GM10248 (cell line): ENCODE measurements at regions not wholly inside any gene's neighbourhood (a gene's known extent, or its start where the extent isn't known, plus 50 kb on each side); places are given as distances from the start of the nearest gene placed in this dataset.

Source experiments
- CTCF ChIA-PET: fragments of 300-600 bp; sonication (Branson Sonifier 250); formaldehyde crosslinking; extraction: SDS; loops from one replicate; lab custom pipeline; 2021; ENCODE audit warnings: antibody characterized with exemption; lab: Yijun Ruan, JAX
- POLR2A ChIA-PET: fragments of 350-650 bp; sonication (Branson Sonifier 250); formaldehyde crosslinking; extraction: SDS; loops from one replicate; lab custom pipeline; 2020; ENCODE audit warnings: antibody characterized with exemption; lab: Yijun Ruan, JAX
- DNase-seq: peaks from one replicate; pipeline ENCODE4 v3.0.0; 2012; ENCODE audit errors: extremely low spot score
- CTCF ChIP-seq: IDR thresholded peaks from 2 replicates; pipeline ENCODE4 v1.5.1; 2012; ENCODE audit warnings: mild to moderate bottlenecking, low read depth; ENCODE audit errors: extremely low read depth, missing control alignments, control extremely low read depth

GRCh38 chr6:91852252-91852651, 1265.4 kb upstream of the MAP3K7 start:
- POLR2A ChIA-PET = no interaction called here
- CTCF ChIA-PET = no interaction called here
- DNase-seq = no peak
- no peak for TF ChIP-seq CTCF

GRCh38 chr6:91834813-91835212, 1247.9 kb upstream of the MAP3K7 start:
- no peak for DNase-seq
- no peak for TF ChIP-seq CTCF
- CTCF ChIA-PET = no interaction called here
- POLR2A ChIA-PET = no interaction called here

- no peak for DNase-seq
- ChIA-PET CTCF (interaction anchor here (1.3 to 1.4 kb wide), 2 partner anchors 8 to 12 kb away, joined by 3 read pairs; no protein-coding TSS in a partner anchor), POLR2A (no interaction called here)
- no peak for TF ChIP-seq CTCF
Observed at GRCh38 chr6:91827151-91827550, 1240.3 kb upstream of the MAP3K7 start.

- ChIA-PET CTCF (interaction anchor here (0.9 to 1.1 kb wide), 2 partner anchors 13 to 32 kb away, joined by 3 to 5 read pairs; no protein-coding TSS in a partner anchor), POLR2A (no interaction called here)
- DNase-seq = no peak
- TF ChIP-seq CTCF = no peak
Observed at GRCh38 chr6:91826128-91826527, 1239.3 kb upstream of the MAP3K7 start.

- no peak for TF ChIP-seq CTCF
- ChIA-PET POLR2A (no interaction called here), CTCF (no interaction called here)
- no peak for DNase-seq
Observed at GRCh38 chr6:91824331-91824730, 1237.5 kb upstream of the MAP3K7 start.

- ChIA-PET CTCF (no interaction called here), POLR2A (no interaction called here)
- no peak for TF ChIP-seq CTCF
- no peak for DNase-seq
Observed at GRCh38 chr6:91822581-91822980, 1235.7 kb upstream of the MAP3K7 start.

GRCh38 chr6:91816335-91816734, 1229.5 kb upstream of the MAP3K7 start:
- TF ChIP-seq CTCF = no peak
- POLR2A ChIA-PET = no interaction called here
- DNase-seq = no peak
- CTCF ChIA-PET = no interaction called here
